Calu3 (cell line): ENCODE measurements at regions not wholly inside any gene's neighbourhood (a gene's known extent, or its start where the extent isn't known, plus 50 kb on each side); places are given as distances from the start of the nearest gene placed in this dataset.

Experiments used
- BruUV-seq: library from RNA; stranded (reverse); fragments of 400-500 nt; replicated peaks from 2 replicates; lab custom pipeline; 2021; lab: Mats Ljungman, UMichigan
- CTCF ChIA-PET: fragments of 300-600 bp; sonication (Branson Sonifier 250); formaldehyde crosslinking; loops from one replicate; lab custom pipeline; 2022; ENCODE audit warnings: antibody characterized with exemption; lab: Charles Lee
- DNase-seq: peaks from one replicate; pipeline ENCODE4 v3.0.0; 2022
- H3K27ac Mint-ChIP-seq: one replicate; pipeline ENCODE4 v1.8.0; 2022; ENCODE audit warnings: mixed read lengths; ENCODE audit not compliant: unreplicated experiment
- H3K27me3 Mint-ChIP-seq: one replicate; pipeline ENCODE4 v1.8.0; 2022; ENCODE audit warnings: mixed read lengths; ENCODE audit not compliant: unreplicated experiment
- H3K36me3 Mint-ChIP-seq: one replicate; pipeline ENCODE4 v1.8.0; 2022; ENCODE audit warnings: mild to moderate bottlenecking, moderate library complexity, mixed read lengths; ENCODE audit not compliant: insufficient read depth, unreplicated experiment
- H3K4me1 Mint-ChIP-seq: one replicate; pipeline ENCODE4 v1.8.0; 2022; ENCODE audit warnings: mild to moderate bottlenecking, low read depth, mixed read lengths; ENCODE audit not compliant: unreplicated experiment
- H3K4me3 Mint-ChIP-seq: one replicate; pipeline ENCODE4 v1.8.0; 2022; ENCODE audit warnings: mild to moderate bottlenecking, low read depth, moderate library complexity, mixed read lengths; ENCODE audit not compliant: unreplicated experiment
- H3K9me3 Mint-ChIP-seq: one replicate; pipeline ENCODE4 v1.8.0; 2022; ENCODE audit warnings: low read depth, mixed read lengths; ENCODE audit not compliant: unreplicated experiment
- intact Hi-C: fragments of 100-400 bp; cut with micrococcal nuclease; formaldehyde crosslinking; loops from one replicate; pipeline ENCODE4 v1.10.0; 2022; ENCODE audit not compliant: unreplicated experiment
- TF ChIP-seq, protein P1 (sequence below): fragments of 200-600 bp; IDR thresholded peaks from one replicate; pipeline ENCODE4 v1.8.0; 2022; ENCODE audit warnings: antibody characterized with exemption; ENCODE audit not compliant: unreplicated experiment

DNA sequence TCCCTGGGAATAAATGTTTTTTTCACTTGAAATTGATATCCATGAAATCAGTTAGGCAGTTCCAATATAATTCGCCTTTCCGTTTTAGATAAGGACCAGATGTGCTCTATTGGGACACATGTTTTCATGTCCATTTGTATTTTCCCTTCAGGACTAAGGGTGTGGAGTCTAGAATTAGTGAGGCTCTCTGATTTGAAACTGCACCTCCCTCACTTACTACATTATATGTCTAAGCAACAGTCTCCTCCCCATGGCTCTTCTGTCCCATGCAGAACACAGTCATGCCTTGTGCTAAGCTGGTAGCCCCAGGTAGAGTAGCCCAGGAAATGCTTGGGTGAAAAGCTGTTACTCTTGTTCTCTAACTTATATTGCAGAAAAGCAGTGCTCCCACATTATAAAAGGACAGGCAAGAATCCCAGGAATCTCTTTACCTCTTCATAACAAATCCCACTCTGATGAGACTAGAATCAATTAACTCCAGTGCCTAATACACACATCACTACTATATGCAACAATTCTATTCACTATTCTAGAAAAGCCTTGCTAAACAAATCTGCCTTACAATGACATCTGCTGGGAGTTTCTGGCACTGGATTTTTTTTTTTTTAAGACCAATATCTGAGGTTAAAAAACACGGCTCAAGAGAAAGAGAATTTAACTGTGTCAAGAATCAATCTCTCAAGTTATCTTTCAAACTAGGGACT, 293.9 kb downstream of the SNX13 start:
- H3K36me3 Mint-ChIP-seq: no peaks in the 10 kb centered on the region
- DNase-seq: peak; percentile 26
- no TSS peak for BruUV-seq
- H3K27me3 Mint-ChIP-seq: no peaks in the 10 kb centered on the region
- H3K4me3 Mint-ChIP-seq: no peak overlapping the region
- H3K9me3 Mint-ChIP-seq: peaks cover 9% of the 10 kb centered on the region
- TF ChIP-seq, protein P1, sequence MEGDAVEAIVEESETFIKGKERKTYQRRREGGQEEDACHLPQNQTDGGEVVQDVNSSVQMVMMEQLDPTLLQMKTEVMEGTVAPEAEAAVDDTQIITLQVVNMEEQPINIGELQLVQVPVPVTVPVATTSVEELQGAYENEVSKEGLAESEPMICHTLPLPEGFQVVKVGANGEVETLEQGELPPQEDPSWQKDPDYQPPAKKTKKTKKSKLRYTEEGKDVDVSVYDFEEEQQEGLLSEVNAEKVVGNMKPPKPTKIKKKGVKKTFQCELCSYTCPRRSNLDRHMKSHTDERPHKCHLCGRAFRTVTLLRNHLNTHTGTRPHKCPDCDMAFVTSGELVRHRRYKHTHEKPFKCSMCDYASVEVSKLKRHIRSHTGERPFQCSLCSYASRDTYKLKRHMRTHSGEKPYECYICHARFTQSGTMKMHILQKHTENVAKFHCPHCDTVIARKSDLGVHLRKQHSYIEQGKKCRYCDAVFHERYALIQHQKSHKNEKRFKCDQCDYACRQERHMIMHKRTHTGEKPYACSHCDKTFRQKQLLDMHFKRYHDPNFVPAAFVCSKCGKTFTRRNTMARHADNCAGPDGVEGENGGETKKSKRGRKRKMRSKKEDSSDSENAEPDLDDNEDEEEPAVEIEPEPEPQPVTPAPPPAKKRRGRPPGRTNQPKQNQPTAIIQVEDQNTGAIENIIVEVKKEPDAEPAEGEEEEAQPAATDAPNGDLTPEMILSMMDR: peak; percentile 10
- intact Hi-C loops: loop anchor here (2.0 to 5.0 kb wide), 7 partner anchors 88 to 754 kb away; no protein-coding TSS in a partner anchor
- H3K27ac Mint-ChIP-seq: no peak overlapping the region
- CTCF ChIA-PET: interaction anchor here (0.6 to 1.7 kb wide), 12 partner anchors 13 to 755 kb away, joined by 3 to 9 read pairs (median 4); no protein-coding TSS in a partner anchor
- peaks cover 10% of the 10 kb centered on the region for H3K4me1 Mint-ChIP-seq

DNA sequence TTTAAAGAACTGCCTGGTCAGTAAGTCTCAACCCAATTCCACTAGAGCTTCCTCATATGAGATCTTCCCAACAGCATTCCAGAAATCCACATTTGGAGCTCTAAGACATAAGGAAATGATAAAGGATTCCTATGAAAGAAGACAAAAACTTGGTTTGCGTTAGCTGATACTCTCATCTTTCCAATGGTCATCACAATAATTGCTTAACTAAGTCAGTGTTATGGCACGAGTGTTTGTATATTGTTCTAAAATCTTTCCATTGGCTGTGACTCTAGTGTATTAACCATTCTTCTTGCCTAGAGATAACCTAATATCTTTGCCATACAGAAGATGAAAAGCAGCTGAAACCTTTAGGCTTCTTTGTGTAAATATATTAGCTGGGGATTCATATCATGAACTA, 289.0 kb downstream of the SNX13 start:
- CTCF ChIA-PET: interaction anchor here (0.6 to 1.9 kb wide), 4 partner anchors 8 to 187 kb away, joined by 3 to 5 read pairs (median 4); no protein-coding TSS in a partner anchor

DNA sequence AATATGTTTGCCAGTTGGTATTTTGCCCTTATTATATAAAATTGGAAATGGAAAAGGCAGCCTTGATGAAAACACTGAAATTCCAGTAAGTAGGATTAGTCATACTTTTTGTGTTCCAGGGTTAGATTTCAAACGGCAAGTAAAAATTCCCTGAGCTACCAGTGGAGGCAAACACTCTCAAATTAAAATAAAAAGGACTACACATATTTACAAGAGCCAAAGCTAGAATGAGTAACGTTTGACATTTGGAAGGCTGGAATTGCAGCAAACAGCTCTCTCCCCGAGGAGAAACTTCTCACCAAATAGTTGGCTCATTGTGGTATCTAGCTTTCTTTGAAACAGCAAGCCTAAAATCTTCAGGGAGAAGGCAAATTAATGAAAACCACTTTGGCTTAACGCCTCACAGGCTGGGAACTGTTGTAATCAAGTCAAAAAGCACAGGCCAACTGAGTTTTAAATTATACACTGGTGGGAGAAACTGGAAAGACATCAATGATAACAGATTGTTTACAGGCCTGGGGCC, 288.4 kb downstream of the SNX13 start:
- H3K4me3 Mint-ChIP-seq: no peak overlapping the region
- H3K27me3 Mint-ChIP-seq: no peaks in the 10 kb centered on the region
- TF ChIP-seq, protein P1: no peak
- CTCF ChIA-PET: interaction anchor here (0.6 to 1.9 kb wide), 3 partner anchors 8 to 153 kb away, joined by 3 to 5 read pairs (median 4); no protein-coding TSS in a partner anchor
- H3K36me3 Mint-ChIP-seq: no peaks in the 10 kb centered on the region
- no peak overlapping the region for H3K27ac Mint-ChIP-seq
- H3K9me3 Mint-ChIP-seq: no peaks in the 10 kb centered on the region
- no TSS peak for BruUV-seq
- intact Hi-C loops: no loop called here
- peaks cover 7% of the 10 kb centered on the region for H3K4me1 Mint-ChIP-seq
- DNase-seq: no peak

More for the DNA sequence above, 289.0 kb downstream of the SNX13 start:
- BruUV-seq: no TSS peak
- TF ChIP-seq, protein P1: no peak
- DNase-seq: no peak
- H3K27ac Mint-ChIP-seq: no peak overlapping the region
- no peaks in the 10 kb centered on the region for H3K27me3 Mint-ChIP-seq
- H3K36me3 Mint-ChIP-seq: no peaks in the 10 kb centered on the region
- no peak overlapping the region for H3K4me3 Mint-ChIP-seq
- H3K9me3 Mint-ChIP-seq: no peaks in the 10 kb centered on the region
- intact Hi-C loops: no loop called here
- peaks cover 11% of the 10 kb centered on the region for H3K4me1 Mint-ChIP-seq

DNA sequence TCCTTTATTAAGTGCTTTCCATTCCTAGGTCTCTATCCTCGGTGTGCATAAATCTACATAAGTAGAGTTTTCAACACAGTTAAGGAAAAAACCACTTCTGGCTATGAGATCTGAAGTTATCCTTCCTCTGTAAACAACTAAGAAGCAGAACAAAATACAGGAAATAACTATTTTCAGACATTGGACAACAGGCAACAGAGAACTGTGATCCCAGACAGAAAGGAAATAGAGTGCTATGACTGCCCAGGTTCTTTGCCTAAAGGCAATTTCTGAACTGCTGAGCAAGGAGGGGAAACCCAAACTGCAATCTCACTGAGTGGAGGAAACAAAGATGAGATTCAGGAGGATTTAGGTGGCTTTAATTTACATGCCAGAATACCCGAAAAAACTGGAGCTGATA, 285.4 kb downstream of the SNX13 start:
- Mint-ChIP-seq H3K27ac (no peak overlapping the region), H3K27me3 (no peaks in the 10 kb centered on the region), H3K36me3 (no peaks in the 10 kb centered on the region), H3K4me1 (peaks cover 7% of the 10 kb centered on the region), H3K9me3 (no peaks in the 10 kb centered on the region), H3K4me3 (no peak overlapping the region)
- intact Hi-C loops: no loop called here
- no peak for DNase-seq
- CTCF ChIA-PET: no interaction called here
- no TSS peak for BruUV-seq
- TF ChIP-seq, protein P1: no peak
